Right lobe of liver (tissue), 4 donors: ENCODE measurements at regions not wholly inside any gene's neighbourhood (a gene's known extent, or its start where the extent isn't known, plus 50 kb on each side); places are given as distances from the start of the nearest gene placed in this dataset.

ENCODE experiments used
- POLR2A ChIP-seq: fragments of 450-650 bp; IDR thresholded peaks from one replicate; pipeline ENCODE4 v1.6.1; 2017; ENCODE audit warnings: antibody characterized with exemption, mild to moderate bottlenecking
- TF ChIP-seq, protein P1 (sequence below), 4 donors: fragments of 200-600 bp in 3 of 4; fragments of 450-650 bp in 1 of 4; IDR thresholded peaks; one replicate each; pipeline versions ENCODE4 v1.5.1 to v1.8.0; 2016 to 2022; ENCODE audit warnings: antibody characterized with exemption in 4 of 4, mild to moderate bottlenecking in 2 of 4
- donor health status: DM: no; HTN: no; CAD: no.
- donor health status: DM: no; HTN: no; CAD: no.
- donor health status: DM: no; HTN: yes; CAD: no.

DNA sequence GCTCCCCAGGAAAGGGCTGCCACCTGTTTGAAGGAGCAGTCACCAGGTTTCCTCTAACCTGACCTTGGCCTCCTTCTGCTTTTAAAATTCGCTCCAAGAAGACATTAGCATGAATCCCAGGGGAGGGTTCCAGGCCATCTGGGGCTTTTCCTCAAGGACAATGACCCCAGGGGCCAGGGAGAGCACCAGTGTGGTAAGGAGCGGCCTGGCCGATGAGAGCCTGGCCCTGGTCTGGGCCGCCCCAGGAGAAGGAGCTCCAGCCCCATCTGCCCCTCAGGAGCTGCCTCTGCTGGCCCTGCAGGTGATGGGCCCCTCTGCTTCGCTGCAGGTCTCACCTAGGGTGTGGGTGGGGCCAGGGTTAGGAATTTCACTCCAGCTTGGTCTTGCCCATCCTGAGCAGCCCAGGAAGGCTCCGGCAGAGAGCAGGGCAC, 209.2 kb upstream of the TNRC6C start:
- TF ChIP-seq, protein P1, sequence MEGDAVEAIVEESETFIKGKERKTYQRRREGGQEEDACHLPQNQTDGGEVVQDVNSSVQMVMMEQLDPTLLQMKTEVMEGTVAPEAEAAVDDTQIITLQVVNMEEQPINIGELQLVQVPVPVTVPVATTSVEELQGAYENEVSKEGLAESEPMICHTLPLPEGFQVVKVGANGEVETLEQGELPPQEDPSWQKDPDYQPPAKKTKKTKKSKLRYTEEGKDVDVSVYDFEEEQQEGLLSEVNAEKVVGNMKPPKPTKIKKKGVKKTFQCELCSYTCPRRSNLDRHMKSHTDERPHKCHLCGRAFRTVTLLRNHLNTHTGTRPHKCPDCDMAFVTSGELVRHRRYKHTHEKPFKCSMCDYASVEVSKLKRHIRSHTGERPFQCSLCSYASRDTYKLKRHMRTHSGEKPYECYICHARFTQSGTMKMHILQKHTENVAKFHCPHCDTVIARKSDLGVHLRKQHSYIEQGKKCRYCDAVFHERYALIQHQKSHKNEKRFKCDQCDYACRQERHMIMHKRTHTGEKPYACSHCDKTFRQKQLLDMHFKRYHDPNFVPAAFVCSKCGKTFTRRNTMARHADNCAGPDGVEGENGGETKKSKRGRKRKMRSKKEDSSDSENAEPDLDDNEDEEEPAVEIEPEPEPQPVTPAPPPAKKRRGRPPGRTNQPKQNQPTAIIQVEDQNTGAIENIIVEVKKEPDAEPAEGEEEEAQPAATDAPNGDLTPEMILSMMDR (IDR thresholded peaks at IDR 0.05) = no peak
- no peak for TF ChIP-seq POLR2A
